ENCODE measurements at regions not wholly inside any gene's neighbourhood (a gene's known extent, or its start where the extent isn't known, plus 50 kb on each side); places are given as distances from the start of the nearest gene placed in this dataset.

GRCh38 chr5:44199408-44199807, 189.8 kb downstream of the FGF10 start:
- TF ChIP-seq CTCF (optimal IDR thresholded peaks at IDR 0.05 in 1 of 3, IDR thresholded peaks at IDR 0.05 in 1 of 3, conservative IDR thresholded peaks at IDR 0.05 in 1 of 3; ENCODE audit: extremely low read depth in 1 of 3, insufficient read depth in 2 of 3, low read length in 3 of 3) (no peak), EZH2 (IDR thresholded peaks at IDR 0.05; ENCODE audit: low read length) (no peak)
